ENCODE measurements at regions not wholly inside any gene's neighbourhood (a gene's known extent, or its start where the extent isn't known, plus 50 kb on each side); places are given as distances from the start of the nearest gene placed in this dataset.

- TF ChIP-seq POLR2A (IDR thresholded peaks at IDR 0.05) (no peak), CTCF (IDR thresholded peaks at IDR 0.05) (no peak), POLR2AphosphoS5 (IDR thresholded peaks at IDR 0.05) (no peak)
- Histone ChIP-seq H3K27me3 (no peaks in the 10 kb centered on the region), H3K4me1 (no peaks in the 10 kb centered on the region), H3K36me3 (no peaks in the 10 kb centered on the region), H3K4me3 (no peak overlapping the region), H3K9me3 (peaks cover 16 to 18% of the 10 kb centered on the region in 2 donors), H3K27ac (no peak overlapping the region)
- intact Hi-C loops (cut with DNase I; ENCODE audit: low total_unique reads) = loop anchor here (10.0 kb wide), 1 partner anchor 1132 kb away; no protein-coding TSS in a partner anchor
- DNase-seq (ENCODE audit: low spot score in 2 of 2) = no peak
These were observed 438.1 kb upstream of the CDH9 start for GRCh38 chr5:27476356-27476988.

- peaks cover 16 to 18% of the 10 kb centered on the region in 2 donors for H3K9me3 ChIP-seq
- no peaks in the 10 kb centered on the region for H3K27me3 ChIP-seq
- no peak overlapping the region for H3K4me3 ChIP-seq
- H3K36me3 ChIP-seq = no peaks in the 10 kb centered on the region
- no peaks in the 10 kb centered on the region for H3K4me1 ChIP-seq
- intact Hi-C loops (cut with DNase I; ENCODE audit: low total_unique reads) = loop anchor here (10.0 kb wide), 1 partner anchor 1130 kb away; no protein-coding TSS in a partner anchor
- no peak overlapping the region for H3K27ac ChIP-seq
- DNase-seq (ENCODE audit: low spot score in 2 of 2) = no peak
- TF ChIP-seq POLR2AphosphoS5 (IDR thresholded peaks at IDR 0.05) (no peak), CTCF (IDR thresholded peaks at IDR 0.05) (no peak), POLR2A (IDR thresholded peaks at IDR 0.05) (no peak)
These were observed 436.7 kb upstream of the CDH9 start for GRCh38 chr5:27475063-27475462.

- Histone ChIP-seq H3K9me3 (peaks cover 16 to 18% of the 10 kb centered on the region in 2 donors), H3K4me1 (no peaks in the 10 kb centered on the region), H3K27me3 (no peaks in the 10 kb centered on the region), H3K4me3 (no peak overlapping the region), H3K27ac (no peak overlapping the region), H3K36me3 (no peaks in the 10 kb centered on the region)
- TF ChIP-seq CTCF (IDR thresholded peaks at IDR 0.05) (no peak), POLR2A (IDR thresholded peaks at IDR 0.05) (no peak), POLR2AphosphoS5 (IDR thresholded peaks at IDR 0.05) (no peak)
- intact Hi-C loops (cut with DNase I; ENCODE audit: low total_unique reads) = loop anchor here (10.0 kb wide), 1 partner anchor 1130 kb away; no protein-coding TSS in a partner anchor
- DNase-seq (ENCODE audit: low spot score in 2 of 2) = no peak
These were observed 436.0 kb upstream of the CDH9 start for GRCh38 chr5:27474395-27474794.

- Histone ChIP-seq H3K27me3 (no peaks in the 10 kb centered on the region), H3K9me3 (peaks cover 16 to 18% of the 10 kb centered on the region in 2 donors), H3K4me3 (no peak overlapping the region), H3K4me1 (no peaks in the 10 kb centered on the region), H3K36me3 (no peaks in the 10 kb centered on the region), H3K27ac (no peak overlapping the region)
- intact Hi-C loops (cut with DNase I; ENCODE audit: low total_unique reads) = loop anchor here (10.0 kb wide), 1 partner anchor 1129 kb away; no protein-coding TSS in a partner anchor
- DNase-seq (ENCODE audit: low spot score in 2 of 2) = no peak
- TF ChIP-seq POLR2A (IDR thresholded peaks at IDR 0.05) (no peak), POLR2AphosphoS5 (IDR thresholded peaks at IDR 0.05) (no peak), CTCF (IDR thresholded peaks at IDR 0.05) (no peak)
These were observed 435.6 kb upstream of the CDH9 start for GRCh38 chr5:27474047-27474309.

- intact Hi-C loops (cut with DNase I; ENCODE audit: low total_unique reads) = loop anchor here (10.0 kb wide), 1 partner anchor 1129 kb away; no protein-coding TSS in a partner anchor
- no peak for DNase-seq (ENCODE audit: low spot score in 2 of 2)
- Histone ChIP-seq H3K4me1 (no peaks in the 10 kb centered on the region), H3K4me3 (no peak overlapping the region), H3K9me3 (peaks cover 16 to 18% of the 10 kb centered on the region in 2 donors), H3K27me3 (no peaks in the 10 kb centered on the region), H3K36me3 (no peaks in the 10 kb centered on the region), H3K27ac (no peak overlapping the region)
- TF ChIP-seq POLR2A (IDR thresholded peaks at IDR 0.05) (no peak), CTCF (IDR thresholded peaks at IDR 0.05) (no peak), POLR2AphosphoS5 (IDR thresholded peaks at IDR 0.05) (no peak)
These were observed 435.1 kb upstream of the CDH9 start for GRCh38 chr5:27473307-27474046.
